ENCODE measurements at regions not wholly inside any gene's neighbourhood (a gene's known extent, or its start where the extent isn't known, plus 50 kb on each side); places are given as distances from the start of the nearest gene placed in this dataset.

DNA sequence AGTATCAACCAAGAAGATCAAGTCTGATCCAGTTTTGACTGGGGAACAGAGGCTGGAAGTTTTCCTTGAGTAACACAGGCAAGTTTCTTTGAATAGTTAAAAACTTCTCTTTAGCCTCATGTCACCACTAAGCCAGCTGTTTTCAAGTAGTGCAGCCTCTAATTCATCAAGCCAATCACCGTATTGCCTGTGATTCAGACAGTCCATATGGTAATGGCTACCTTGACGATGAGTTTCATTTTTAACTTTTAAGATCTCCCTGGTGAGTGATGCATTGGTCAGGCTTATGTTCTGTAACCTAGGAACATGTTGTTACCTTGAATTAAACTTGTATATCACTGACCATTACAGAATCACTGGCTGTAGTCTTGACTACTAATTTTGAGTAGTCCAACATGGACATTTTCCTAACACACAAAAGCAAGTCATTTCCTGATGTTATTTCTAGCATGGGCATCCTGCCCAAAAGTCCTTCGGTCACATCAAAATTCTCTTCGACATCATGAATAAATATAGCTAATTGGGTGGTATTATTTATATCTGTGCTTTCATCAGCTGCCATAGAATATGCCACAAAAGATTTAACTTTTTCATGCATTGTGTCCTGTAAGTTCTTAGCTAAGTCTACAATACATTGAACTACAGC, 238.8 kb upstream of the GCFC2 start:
- Histone ChIP-seq H3K4me1 (no peaks in the 10 kb centered on the region), H3K27ac (no peak overlapping the region), H3K4me3 (replicated peaks in 1 of 3) (no peak overlapping the region), H3K9me3 (no peaks in the 10 kb centered on the region), H3K36me3 (no peaks in the 10 kb centered on the region), H3K27me3 (no peaks in the 10 kb centered on the region)
- intact Hi-C loops (cut with DNase I): no loop called here
- TF ChIP-seq POLR2A (IDR thresholded peaks at IDR 0.05): no peak
- TF ChIP-seq, protein P1, sequence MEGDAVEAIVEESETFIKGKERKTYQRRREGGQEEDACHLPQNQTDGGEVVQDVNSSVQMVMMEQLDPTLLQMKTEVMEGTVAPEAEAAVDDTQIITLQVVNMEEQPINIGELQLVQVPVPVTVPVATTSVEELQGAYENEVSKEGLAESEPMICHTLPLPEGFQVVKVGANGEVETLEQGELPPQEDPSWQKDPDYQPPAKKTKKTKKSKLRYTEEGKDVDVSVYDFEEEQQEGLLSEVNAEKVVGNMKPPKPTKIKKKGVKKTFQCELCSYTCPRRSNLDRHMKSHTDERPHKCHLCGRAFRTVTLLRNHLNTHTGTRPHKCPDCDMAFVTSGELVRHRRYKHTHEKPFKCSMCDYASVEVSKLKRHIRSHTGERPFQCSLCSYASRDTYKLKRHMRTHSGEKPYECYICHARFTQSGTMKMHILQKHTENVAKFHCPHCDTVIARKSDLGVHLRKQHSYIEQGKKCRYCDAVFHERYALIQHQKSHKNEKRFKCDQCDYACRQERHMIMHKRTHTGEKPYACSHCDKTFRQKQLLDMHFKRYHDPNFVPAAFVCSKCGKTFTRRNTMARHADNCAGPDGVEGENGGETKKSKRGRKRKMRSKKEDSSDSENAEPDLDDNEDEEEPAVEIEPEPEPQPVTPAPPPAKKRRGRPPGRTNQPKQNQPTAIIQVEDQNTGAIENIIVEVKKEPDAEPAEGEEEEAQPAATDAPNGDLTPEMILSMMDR (IDR thresholded peaks at IDR 0.05): no peak
- DNase-seq: no peak
- WGBS, 2 donors: 73% methylated on average over 4 of the region's 4 CpGs

GRCh38 chr2:75936311-75936710, 225.6 kb upstream of the GCFC2 start:
- WGBS, 2 donors: 87 to 92% methylated on average over 4 of the region's 4 CpGs
- H3K27ac ChIP-seq: no peak overlapping the region

DNA sequence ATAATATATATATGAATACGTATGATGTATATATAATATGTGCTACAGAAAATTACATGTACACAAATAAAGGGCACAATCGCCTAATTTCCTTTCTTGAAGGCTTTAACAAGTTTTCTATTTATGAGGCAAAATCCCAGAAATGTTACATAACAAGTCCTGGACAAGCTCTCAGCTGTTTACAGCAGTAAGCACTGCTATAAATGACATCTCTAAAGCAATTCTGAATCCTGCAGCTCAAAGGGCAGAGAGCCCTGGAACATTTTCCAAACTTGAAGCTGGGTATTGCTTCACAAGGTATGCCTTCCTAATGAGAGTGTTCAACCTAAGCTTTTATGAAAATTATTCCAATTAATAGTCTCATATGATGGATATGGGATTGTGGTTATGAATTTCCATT, 222.3 kb upstream of the GCFC2 start:
- H3K4me1 ChIP-seq: no peaks in the 10 kb centered on the region
- H3K27ac ChIP-seq: no peak overlapping the region
- intact Hi-C loops (cut with DNase I): no loop called here
- TF ChIP-seq, protein P1 (IDR thresholded peaks at IDR 0.05): no peak
- TF ChIP-seq POLR2A (IDR thresholded peaks at IDR 0.05): no peak
- no peak overlapping the region for H3K4me3 ChIP-seq (replicated peaks in 1 of 3)
- no peaks in the 10 kb centered on the region for H3K27me3 ChIP-seq
- no peaks in the 10 kb centered on the region for H3K36me3 ChIP-seq
- no peaks in the 10 kb centered on the region for H3K9me3 ChIP-seq
- 44 to 88% methylated on average over 2 of the region's 2 CpGs for WGBS, 2 donors
- no peak for DNase-seq

More at GRCh38 chr2:75936311-75936710, 225.6 kb upstream of the GCFC2 start:
- H3K4me3 ChIP-seq (replicated peaks in 1 of 3): no peak overlapping the region
- H3K36me3 ChIP-seq: no peaks in the 10 kb centered on the region
- H3K9me3 ChIP-seq: no peaks in the 10 kb centered on the region
- H3K4me1 ChIP-seq: no peaks in the 10 kb centered on the region
- TF ChIP-seq, protein P1 (IDR thresholded peaks at IDR 0.05): no peak
- no peak for TF ChIP-seq POLR2A (IDR thresholded peaks at IDR 0.05)
- no peaks in the 10 kb centered on the region for H3K27me3 ChIP-seq
- no peak for DNase-seq
- intact Hi-C loops (cut with DNase I): no loop called here

DNA sequence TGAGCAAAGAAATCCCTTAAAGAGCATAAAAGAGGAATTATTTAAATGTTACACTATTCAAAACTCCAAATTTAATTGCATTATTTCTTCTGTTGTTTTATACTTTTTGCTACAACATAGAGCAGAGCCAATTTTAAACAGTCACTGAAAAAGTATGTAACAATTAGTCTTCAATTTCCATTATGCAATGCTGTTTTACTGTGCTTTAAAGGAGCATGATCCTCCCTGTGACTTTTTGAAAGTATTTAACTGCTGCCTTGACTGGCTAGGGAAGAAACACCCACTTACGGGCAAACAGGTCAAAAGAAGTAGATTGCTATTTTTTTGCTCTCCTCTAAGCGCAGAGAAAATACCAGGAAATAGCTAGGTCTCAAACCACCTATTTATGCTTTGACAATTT, 217.4 kb upstream of the GCFC2 start:
- no peaks in the 10 kb centered on the region for H3K4me1 ChIP-seq
- intact Hi-C loops (cut with DNase I): no loop called here
- H3K27me3 ChIP-seq: no peaks in the 10 kb centered on the region
- TF ChIP-seq, protein P1 (IDR thresholded peaks at IDR 0.05): no peak
- TF ChIP-seq POLR2A (IDR thresholded peaks at IDR 0.05): no peak
- no peaks in the 10 kb centered on the region for H3K9me3 ChIP-seq
- no peak for DNase-seq
- WGBS, 2 donors: 78 to 79% methylated on average over 2 of the region's 2 CpGs
- no peaks in the 10 kb centered on the region for H3K36me3 ChIP-seq
- H3K4me3 ChIP-seq (replicated peaks in 1 of 3): no peak overlapping the region
- H3K27ac ChIP-seq: no peak overlapping the region

- H3K27me3 ChIP-seq: no peaks in the 10 kb centered on the region
- no peak overlapping the region for H3K4me3 ChIP-seq (replicated peaks in 1 of 3)
- no peak for TF ChIP-seq POLR2A (IDR thresholded peaks at IDR 0.05)
- TF ChIP-seq, protein P1 (IDR thresholded peaks at IDR 0.05): no peak
- DNase-seq: no peak
- H3K9me3 ChIP-seq: no peaks in the 10 kb centered on the region
- H3K36me3 ChIP-seq: no peaks in the 10 kb centered on the region
- intact Hi-C loops (cut with DNase I): no loop called here
- no peaks in the 10 kb centered on the region for H3K4me1 ChIP-seq
- H3K27ac ChIP-seq: no peak overlapping the region
- 77 to 89% methylated on average over 3 of the region's 3 CpGs for WGBS, 2 donors
Measured at GRCh38 chr2:75925331-75926024, 214.8 kb upstream of the GCFC2 start.
